Activated CD8-positive, alpha-beta memory T cell treated with anti-CD3 and anti-CD28 coated beads, Interleukin-2, amount 50 U/mL, for 1 hour (primary cell): ENCODE measurements at regions not wholly inside any gene's neighbourhood (a gene's known extent, or its start where the extent isn't known, plus 50 kb on each side); places are given as distances from the start of the nearest gene placed in this dataset.

Source experiments
- DNase-seq: peaks from one replicate; pipeline ENCODE4 v3.0.0-alpha.2; 2020; ENCODE audit errors: extremely low read depth

DNA sequence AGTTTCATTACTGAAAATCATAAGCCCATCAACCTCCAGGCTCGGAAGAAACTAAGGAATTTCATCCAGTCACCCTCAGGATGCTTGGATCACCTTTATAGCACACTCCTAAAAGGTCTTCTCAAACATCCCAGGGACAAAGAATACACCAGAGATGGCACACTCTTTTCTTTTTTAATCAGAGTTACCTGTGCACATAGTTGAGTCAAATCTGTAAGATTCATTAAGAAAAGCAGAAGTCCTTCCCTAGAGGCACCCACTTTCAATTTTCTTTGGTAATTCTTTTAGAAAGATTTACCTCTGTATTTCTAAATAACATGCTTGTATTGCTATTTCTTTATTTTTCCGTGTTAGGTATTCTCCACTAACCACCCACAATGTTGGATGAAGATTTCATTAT is 50.6 kb upstream of the IL6 start:
- DNase-seq = no peak

DNA sequence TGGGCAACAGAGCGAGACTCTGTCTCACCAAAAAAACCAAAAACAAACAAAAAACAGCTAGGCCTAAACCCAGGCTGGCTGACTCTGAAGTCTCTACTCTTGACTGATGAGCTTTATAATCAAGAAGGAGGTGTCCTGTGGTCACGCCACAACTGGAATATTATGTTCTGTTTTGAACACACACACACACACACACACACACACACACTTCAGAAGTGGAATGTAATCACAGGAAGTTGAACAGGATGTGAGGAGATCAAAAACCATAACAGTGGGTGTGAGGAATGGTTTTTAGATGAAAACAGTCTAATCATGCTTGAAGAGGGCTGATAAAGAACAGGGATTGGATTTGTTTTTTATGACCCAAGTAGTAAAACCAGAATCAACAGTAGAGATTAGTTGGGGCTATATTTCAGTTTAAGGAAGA is 51.1 kb upstream of the IL6 start:
- DNase-seq = no peak

DNA sequence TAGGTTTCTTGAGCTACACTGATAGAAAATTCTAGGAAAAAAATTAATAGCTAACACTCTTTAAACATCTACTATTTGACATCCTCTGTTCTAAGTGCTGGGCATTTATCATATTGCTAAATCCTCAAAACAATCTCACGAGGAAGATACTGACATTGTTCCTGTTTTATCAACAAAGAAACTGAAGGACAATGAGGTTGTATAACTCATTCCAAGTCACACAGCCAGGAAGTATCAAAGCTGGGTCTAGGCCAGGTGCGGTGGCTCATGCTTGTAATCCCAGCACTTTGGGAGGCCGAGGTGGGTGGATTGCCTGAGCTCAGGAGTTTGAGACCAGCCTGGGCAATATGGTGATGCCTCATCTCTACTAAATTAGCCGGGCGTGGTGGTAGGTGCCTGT is 51.6 kb upstream of the IL6 start:
- no peak for DNase-seq

DNA sequence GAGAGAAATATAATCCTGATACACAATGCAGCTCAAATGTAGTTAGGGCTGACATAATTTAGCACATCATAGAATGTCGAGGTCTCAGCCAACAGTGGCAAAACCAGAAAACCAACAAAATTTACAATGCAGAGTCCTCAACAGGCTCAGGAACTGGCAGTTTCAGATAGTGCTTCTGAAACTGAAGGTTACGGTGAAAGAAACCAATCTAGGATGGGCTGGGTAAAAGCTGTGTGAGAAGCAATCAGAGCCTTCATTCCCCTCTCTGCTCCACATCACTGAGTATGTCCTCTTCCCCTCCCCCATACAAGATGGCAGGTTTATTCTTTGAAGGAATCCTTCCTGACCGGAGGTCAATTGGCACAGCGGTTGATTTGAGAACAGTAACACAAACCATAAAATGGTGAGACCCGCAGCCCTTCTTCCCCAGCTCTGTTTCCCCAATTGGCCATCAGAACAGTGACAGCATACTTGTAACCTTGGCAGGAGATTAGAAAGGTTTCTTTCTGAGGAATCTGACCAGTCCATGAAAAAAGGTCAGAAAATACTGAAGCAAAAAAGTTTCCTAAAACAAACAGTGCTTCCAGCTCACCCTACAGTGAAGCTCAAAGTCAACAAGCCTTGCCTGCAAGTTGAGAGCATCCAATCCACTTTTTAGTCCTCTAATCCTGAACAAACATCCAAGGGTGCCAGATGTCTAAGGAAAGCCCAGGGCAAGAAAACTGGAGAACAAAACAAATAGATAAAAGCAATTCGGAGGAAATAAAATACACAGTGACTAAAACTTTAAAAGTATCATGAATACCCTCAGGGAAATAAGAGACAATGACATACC is 53.9 kb upstream of the IL6 start:
- no peak for DNase-seq

DNA sequence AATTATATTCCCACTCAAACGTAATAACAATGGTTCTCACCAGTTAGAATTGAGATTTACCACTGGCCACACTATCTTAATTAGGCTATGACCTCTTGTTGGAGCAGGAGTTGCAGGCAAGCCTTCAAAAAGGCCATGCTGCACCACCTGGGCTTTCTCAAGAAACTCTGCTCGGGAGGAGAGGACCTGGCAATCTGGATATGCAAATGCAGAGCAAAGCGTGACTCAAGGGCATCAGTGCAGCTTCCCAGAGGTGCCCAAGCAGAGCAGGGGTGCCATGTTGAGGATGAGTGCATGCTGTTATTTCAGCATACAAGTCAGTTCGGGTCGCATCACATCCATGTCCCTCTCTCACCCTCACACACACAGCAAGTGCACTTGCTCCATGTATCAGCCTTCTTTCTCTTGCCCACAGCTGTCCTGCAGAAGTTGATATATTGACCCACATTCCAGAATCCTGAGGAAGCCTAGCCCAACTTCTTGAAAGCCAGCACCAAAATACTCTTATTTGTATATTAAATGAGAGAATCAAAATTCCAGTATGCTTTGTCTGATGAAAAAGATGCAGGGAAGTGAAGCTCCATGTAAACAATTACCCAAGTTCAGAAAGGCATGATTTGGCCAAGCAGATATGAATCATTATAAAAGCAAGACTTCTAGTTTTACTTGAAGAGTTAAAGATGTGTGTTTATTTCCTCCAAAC is 55.7 kb upstream of the IL6 start:
- DNase-seq = no peak

DNA sequence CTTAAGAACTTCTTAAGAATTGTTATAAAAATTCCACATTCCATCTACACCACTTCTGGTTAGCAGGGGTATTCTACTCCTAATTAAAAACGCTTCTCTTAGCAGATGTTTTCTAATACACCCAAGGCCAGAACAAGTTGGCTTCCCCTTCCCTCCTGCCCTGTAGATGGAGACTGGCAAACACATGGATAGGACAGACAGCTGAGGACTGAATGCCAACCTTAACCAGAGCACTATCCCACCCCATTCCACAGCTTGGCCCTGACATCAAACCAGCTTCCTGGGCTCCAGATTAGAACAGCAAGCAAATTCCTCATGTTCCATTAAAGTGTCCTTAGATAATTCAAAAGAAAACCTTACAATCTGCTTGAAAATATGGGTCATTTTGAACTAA is 56.6 kb upstream of the IL6 start:
- no peak for DNase-seq

DNA sequence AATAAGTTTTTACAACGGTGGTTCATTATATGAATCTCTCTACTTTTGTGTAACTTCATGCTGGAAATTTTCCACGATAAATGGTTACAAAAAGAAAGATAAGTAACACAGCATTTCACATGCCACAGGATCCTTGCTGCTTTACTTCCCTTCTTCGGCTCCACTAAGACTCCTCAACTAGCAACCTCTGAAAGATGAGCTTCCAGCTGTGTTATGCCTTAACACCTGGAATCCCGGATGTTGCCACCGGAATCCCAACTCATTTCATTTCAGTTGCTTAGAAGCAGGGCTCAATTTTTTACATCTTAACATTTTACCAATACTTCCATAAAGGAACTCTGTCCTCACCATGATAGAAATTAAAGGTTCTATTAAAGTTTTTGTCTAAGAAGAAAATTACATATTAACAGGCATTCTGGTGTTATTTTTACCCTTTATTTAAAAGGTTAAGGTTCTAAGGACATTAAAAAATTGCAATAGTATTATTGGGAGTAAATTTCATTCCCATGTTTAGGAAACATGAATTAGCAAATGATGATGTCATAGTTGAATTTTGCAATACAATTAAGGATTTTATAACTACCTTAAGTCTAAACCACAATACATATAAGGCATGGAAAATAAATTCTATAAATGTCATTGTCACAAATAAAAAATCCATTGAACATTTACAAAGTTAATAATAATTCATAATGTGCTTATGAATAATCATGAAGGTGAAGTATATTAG is 57.1 kb upstream of the IL6 start:
- DNase-seq = no peak

DNA sequence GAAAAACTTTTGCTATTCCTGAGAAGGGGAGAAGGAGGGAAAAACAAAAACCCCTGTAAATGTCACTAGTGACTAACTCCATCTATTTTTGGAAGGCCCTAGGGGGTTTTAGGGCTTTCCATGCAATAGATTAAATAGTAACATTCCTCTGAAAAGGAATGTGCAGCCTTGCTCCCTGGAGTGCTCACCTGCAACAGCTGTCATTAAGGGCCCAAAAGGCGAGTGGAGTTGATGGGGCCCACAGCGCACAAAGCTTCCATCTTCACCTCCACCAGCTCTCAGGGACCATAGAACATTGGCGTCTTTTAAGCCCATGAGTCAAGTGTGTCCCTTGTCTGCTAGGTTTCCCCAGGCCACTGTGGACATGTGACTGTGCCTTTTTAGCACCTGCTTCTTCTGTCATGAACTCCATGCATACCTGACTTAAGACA is 58.0 kb upstream of the IL6 start:
- DNase-seq = no peak

DNA sequence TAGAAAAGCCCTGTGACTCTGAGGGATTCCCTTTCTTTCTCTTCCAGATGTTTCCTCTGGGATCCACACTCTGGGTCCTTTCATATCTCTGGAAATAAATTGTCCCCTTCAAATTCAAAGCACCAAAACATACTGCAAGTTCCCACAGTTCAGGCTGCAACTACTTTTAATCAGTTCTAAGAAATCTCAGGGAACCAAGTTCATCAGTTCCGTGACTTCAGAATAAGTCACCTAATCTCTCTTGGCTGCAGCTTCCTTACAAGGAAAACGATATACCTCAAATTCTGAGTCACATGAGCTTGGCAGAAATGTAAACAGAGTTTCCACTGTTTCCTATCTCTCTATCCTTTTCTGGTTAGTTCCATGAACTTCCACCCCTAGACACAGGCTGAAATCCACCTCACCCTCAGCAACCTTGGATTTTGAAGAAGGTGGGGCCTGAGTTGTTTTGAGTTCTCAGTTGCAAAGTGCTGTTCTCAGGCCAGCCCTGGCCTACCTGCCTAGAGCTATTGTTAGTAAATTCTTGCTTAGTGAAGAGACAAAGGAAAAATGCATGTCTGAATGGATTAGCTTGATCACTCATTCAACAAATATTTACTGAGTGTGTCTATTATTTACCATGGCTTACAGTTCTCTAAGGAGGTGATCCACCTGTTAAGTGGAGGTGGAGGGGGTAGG is 59.3 kb upstream of the IL6 start:
- DNase-seq = no peak

DNA sequence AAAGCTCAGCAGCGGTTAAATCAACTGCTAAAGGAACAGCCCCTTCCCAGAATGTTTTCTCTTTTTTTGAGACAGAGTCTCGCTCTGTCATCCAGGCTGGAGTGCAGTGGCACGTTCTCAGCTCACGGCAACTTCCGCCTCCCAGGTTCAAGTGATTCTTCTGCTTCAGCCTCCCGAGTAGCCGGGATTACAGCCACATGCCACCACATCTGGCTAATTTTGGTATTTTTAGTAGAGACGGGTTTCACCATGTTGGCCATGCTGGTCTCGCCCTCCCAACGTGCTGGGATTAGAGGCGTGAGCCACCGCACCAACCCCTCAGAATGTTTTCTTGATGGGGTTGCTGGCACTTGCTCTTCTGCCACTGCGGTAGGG is 59.8 kb upstream of the IL6 start:
- DNase-seq = no peak

DNA sequence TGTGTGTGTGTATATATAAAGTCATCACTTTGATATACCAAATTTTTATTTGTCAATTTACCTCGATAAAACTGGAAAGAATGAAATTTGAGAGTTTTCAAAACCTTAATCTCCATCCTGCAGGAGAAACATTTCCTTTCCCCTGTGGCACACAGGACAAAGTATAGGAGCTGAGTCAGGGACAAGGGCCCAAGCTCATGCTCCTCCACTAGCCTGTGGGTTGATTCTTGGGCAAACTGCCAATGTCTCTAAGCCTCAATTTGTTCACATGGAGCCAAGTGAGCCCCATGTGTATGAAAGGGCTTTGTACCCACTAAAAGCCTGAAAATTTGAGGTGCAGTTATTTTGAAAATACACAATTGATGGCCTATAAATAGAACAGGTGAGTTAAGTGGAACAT is 60.3 kb upstream of the IL6 start:
- DNase-seq = no peak

DNA sequence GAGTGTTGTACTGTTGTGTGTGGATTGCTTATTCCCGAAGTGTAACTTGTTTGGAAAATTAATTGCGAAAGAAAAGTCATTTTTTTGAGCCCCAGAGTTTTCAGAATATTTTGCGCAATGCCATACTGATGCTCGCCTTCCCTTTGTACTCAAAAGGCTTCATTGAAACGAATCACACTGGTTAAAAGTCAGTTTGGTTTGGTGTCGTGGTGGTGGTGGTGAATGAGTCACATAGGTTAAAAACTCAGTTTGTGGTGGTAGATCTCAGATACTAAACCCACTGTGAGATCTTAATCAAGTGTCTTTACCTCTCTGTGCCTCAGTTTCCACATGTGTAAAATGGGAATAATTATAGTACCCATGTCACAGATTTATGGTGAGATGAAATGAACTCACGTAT is 61.1 kb upstream of the IL6 start:
- no peak for DNase-seq

DNA sequence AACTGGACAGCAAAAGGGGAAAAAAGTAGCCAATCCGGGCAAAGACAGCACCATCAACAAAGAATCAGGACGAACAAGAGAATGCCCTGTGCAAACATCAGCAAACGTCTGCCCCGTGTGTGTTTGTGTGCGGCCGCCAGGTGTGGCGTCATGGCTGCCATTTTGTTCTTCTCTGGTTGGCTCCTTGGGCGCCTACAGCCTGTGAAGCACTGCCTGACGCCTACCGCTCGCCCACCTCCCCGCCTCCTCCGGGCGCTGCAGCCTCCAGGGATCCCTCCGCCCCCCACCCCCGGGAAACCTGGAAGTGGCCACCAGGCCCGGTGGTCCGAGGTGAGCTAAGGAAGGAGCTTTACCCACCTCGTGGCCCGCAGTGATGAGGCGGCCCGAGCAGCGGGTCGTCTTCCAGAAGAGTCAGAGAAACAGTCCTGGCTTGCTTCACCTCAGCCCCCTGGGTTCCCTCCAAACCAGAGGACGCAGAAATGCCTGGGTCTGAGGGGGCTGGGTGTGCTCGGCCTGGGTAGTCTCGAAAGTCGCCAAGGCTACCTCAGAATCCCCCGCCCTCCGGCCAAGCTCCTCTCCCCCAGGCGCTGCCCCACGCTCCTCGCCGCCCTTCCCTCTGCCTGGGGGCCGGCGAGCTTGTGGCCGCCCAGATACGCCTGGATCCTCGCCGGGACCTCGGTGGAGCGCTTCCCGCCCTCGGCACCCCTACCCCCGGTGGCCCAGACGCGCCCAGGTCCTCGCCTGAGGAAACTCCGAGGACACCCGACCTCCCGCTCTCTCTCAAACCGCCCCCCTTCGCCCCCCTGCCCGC is 61.8 kb upstream of the IL6 start:
- no peak for DNase-seq

DNA sequence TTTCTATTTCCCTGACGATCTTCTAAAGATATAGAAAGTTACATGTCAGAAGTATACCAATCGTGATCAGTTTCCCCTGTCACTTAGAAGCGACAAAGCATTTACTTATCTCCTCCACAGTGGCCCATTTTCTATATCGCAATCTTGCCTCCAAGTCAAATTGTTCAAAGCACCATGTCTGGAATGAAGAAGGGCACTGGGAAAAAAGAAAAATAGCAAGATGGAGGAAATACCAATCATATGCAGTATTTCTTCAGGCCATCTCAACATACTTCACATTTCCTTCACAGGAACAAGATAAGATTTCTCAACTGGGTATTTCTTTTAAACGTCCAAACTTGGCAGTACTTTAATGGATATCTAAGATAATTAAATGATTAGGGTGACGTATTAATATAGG is 63.3 kb upstream of the IL6 start:
- no peak for DNase-seq

DNA sequence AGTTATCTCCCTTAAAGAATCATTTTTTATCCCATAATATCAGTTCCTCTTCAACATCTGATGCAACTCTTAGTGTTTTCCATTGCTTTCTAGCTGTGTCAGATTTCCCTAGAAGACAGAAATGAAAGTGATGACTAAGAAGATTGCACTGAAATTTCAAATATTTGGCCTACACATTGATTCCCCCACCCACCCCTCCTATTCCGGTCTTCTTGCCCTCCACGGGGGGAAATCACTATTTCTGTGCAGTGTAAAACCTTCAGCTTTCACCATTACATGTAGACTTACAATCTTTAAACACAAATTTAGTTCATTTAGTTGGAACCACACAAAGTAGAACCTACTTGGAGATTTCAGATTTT is 63.7 kb upstream of the IL6 start:
- DNase-seq = no peak

DNA sequence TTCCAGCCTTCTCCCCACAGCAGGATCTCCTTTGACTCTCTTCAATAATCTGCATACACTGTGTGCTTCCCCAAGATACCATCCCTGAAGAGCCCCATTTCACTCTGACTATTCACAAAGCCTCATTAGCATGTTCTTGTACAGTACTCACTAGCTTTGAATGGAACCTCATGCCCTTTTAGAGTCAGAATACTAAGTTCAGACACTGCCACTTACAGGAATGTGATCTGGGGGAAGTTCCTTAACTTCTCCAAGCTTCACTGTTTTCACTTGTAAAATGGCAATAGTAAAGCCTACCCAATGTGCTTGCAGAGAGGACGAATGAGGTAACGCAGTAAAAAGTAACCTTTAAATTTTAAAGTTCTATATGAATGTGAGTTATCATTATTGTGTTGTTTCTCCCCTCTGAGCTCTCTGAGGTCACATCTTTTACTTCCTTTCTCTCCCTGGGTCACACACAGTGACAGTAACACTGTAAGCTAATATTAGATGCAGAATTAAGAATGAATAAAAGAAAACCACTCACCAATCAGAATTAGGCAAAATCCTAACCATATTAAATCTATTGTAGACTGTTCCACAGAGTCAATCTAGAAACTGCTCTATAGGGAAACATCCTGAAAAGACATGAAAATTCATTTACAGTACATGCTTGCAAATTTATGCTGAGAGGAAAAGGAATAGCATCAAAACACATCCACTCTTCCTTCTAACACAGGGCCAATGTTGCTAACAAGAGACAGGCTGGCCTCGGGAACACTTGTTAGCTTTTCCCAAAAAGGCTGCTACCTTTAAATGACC is 64.2 kb upstream of the IL6 start:
- no peak for DNase-seq

DNA sequence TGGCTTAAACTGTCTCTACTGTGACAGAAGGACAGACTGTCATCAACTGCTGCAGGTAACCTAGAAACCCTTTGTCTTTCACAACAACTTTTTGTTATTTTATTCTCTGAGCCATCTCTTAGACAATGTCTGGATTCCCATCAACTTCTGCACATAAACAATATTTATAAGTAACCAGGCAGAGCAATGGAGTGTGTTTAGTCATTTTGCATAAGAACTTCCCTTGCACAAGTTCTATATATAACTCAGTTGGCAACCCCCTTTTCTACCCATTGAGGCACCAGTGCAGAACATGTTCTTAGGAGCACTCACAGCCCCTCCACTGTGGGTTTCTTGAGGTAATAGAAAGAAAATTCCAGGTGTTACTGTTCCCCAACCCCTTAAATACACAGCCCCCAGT is 65.0 kb upstream of the IL6 start:
- no peak for DNase-seq

DNA sequence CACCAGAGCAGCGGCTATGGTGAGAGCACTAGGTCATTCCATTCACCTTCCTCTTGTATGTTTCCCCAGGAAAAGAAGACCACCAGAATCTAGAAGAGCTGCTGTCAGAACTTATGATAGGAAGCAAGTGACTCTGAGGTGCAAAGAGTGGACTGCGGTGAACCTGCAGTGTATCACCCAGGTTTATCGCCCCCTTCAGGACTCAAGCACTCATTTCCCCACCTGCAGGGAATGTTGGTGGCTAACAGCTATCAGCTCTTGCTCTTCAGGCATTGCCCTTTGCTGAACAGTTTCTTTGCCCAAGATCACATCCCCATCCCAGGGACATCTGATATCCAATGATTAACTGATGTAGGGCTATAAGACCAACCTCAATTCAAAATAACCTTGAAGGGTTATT is 66.3 kb upstream of the IL6 start:
- no peak for DNase-seq

DNA sequence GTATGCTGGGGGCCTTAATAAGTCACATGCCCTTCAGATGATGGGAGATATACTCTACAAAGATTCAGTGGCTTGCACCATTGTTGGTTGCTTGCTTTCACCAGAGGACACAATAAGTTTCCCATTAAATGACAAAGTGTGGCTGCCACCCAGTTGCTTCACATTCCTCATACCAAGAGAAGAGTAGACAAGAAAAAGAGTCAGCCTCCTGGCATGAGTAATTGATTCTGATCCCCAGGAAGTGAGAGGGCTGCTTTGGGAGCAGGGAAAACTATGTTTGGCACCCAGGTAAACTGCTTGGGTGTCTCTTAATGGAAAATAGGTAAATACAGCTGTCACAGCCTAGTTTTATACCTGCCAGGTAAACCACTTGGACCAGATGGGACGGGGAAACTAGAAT is 66.7 kb upstream of the IL6 start:
- DNase-seq = no peak

DNA sequence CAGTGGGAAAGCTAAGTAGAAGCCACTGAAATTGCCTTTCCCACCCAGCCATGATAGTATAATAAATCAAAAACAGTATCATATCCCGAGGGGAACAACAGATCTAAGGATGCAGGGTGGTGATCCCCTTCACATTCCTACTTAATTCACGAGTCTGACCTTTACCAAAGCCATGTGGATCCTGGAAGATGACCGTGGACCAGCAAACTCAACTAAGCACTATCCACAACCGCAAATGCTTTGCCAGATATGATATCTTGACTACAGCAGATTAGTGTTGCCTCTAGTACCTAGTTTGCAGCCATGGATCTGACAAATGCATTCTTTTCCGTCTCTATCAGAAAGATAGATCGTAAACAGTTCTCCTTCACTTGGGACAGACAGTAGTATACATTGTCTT is 67.3 kb upstream of the IL6 start:
- DNase-seq = no peak

DNA sequence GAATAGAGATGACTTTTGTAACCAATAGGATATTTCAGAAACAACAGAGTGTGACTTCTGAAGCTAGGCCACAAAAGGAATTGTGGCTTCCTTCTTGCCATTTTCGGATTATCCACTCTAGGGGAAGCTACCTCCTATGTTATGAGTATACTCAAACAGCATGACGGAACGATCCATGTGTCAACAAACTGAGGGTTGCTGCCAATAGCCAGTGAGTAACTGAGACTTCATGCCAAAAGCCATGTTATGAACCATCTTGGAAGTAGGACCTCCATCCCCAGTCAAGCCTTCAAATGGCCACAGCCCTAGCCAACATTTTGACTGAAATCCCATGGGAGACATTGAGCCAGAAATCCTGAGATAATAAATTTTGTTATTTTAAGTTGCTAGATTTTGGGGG is 69.0 kb upstream of the IL6 start:
- DNase-seq = no peak
